K562 (cell line): ENCODE measurements at regions not wholly inside any gene's neighbourhood (a gene's known extent, or its start where the extent isn't known, plus 50 kb on each side); places are given as distances from the start of the nearest gene placed in this dataset.

Experiments used
- DACH1 ChIP-seq: fragments of 450-650 bp; IDR thresholded peaks from 2 replicates; pipeline ENCODE4 v1.6.1; 2018; ENCODE audit not compliant: partially characterized antibody
- E2F6 ChIP-seq, 2 experiments: IDR thresholded peaks; 2 replicates each; pipeline ENCODE4 v1.6.1; 2011; ENCODE audit warnings: borderline replicate concordance in 1 of 2, control low read depth in 1 of 2, low read depth in 1 of 2, low read length in 1 of 2, mild to moderate bottlenecking in 1 of 2, mixed read lengths in 1 of 2, moderate library complexity in 1 of 2; ENCODE audit not compliant: insufficient read depth in 1 of 2, insufficient read length in 1 of 2, poor library complexity in 1 of 2, severe bottlenecking in 1 of 2; ENCODE audit errors: extremely low read depth in 1 of 2
- HMGXB4 ChIP-seq: sonication (generic); formaldehyde crosslinking; IDR thresholded peaks from 2 replicates; pipeline ENCODE4 v1.8.1; 2023; ENCODE audit warnings: mild to moderate bottlenecking, missing genetic modification reagents
- NFE2L1 ChIP-seq: fragments of 450-650 bp; IDR thresholded peaks from 2 replicates; pipeline ENCODE4 v1.6.1; 2016; ENCODE audit warnings: missing genetic modification characterization, low read depth, mild to moderate bottlenecking, missing compliant biosample characterization, moderate library complexity, borderline replicate concordance
- PRPF4 ChIP-seq: fragments of 200-400 bp; formaldehyde crosslinking; IDR thresholded peaks from one replicate; pipeline ENCODE4 v1.6.1; 2017; ENCODE audit warnings: low read length, low read depth, mild to moderate bottlenecking; ENCODE audit not compliant: insufficient read depth, poor library complexity, severe bottlenecking

GRCh38 chr2:56671973-56672569 is 488.3 kb downstream of the CCDC85A start:
- TF ChIP-seq PRPF4 (no peak), NFE2L1 (tag) (no peak), HMGXB4 (no peak), E2F6 (IDR thresholded peaks at IDR 0.05; ENCODE audit: borderline replicate concordance in 1 of 2, extremely low read depth in 1 of 2, insufficient read depth in 1 of 2, insufficient read length in 1 of 2, low read depth in 1 of 2, low read length in 1 of 2, poor library complexity in 1 of 2, severe bottlenecking in 1 of 2) (no peak), DACH1 (no peak)
